Trophoblast cell (in vitro differentiated cells and primary cell): ENCODE measurements at regions not wholly inside any gene's neighbourhood (a gene's known extent, or its start where the extent isn't known, plus 50 kb on each side); places are given as distances from the start of the nearest gene placed in this dataset.

Source experiments
- DNase-seq, 2 donors: peaks; one replicate each; pipeline ENCODE4 v3.0.0-alpha.2; 2016
- H2AFZ ChIP-seq: 2 replicates; pipeline ENCODE4 v1.6.1; 2013; ENCODE audit warnings: low read length, moderate library complexity, mild to moderate bottlenecking; ENCODE audit not compliant: insufficient read depth, poor library complexity
- H2AK5ac ChIP-seq: 2 replicates; pipeline ENCODE4 v1.6.1; 2013; ENCODE audit warnings: mild to moderate bottlenecking, low read length
- H2BK120ac ChIP-seq: 2 replicates; pipeline ENCODE4 v1.6.1; 2013; ENCODE audit warnings: low read length, mild to moderate bottlenecking, moderate library complexity; ENCODE audit not compliant: insufficient read depth, poor library complexity
- H2BK12ac ChIP-seq: 2 replicates; pipeline ENCODE4 v1.6.1; 2013; ENCODE audit warnings: mild to moderate bottlenecking, low read length, moderate library complexity
- H2BK5ac ChIP-seq: 2 replicates; pipeline ENCODE4 v1.6.1; 2013; ENCODE audit warnings: low read length, low read depth, moderate library complexity, mild to moderate bottlenecking; ENCODE audit not compliant: poor library complexity
- H3K14ac ChIP-seq: 2 replicates; pipeline ENCODE4 v1.6.1; 2013; ENCODE audit warnings: mild to moderate bottlenecking, low read length
- H3K18ac ChIP-seq: 2 replicates; pipeline ENCODE4 v1.6.1; 2013; ENCODE audit warnings: mild to moderate bottlenecking, low read length
- H3K23ac ChIP-seq: 2 replicates; pipeline ENCODE4 v1.6.1; 2013; ENCODE audit warnings: low read length
- H3K27ac ChIP-seq: 2 replicates; pipeline ENCODE4 v1.5.1; 2013; ENCODE audit warnings: low read depth, mild to moderate bottlenecking, inconsistent platforms, low read length, moderate library complexity
- H3K27me3 ChIP-seq: 2 replicates; pipeline ENCODE4 v1.6.1; 2013; ENCODE audit warnings: inconsistent platforms, mild to moderate bottlenecking, low read length, moderate library complexity; ENCODE audit not compliant: insufficient read depth
- H3K36me3 ChIP-seq, 2 experiments: 1 replicate in 1 of 2; 2 replicates in 1 of 2; pipeline ENCODE4 v1.6.1; 2013; ENCODE audit warnings: low read length in 2 of 2, mild to moderate bottlenecking in 2 of 2, moderate library complexity in 1 of 2; ENCODE audit not compliant: insufficient read depth in 2 of 2, control insufficient read depth in 1 of 2
- H3K4ac ChIP-seq: 2 replicates; pipeline ENCODE4 v1.6.1; 2013; ENCODE audit warnings: low read depth, mild to moderate bottlenecking, low read length, moderate library complexity
- H3K4me1 ChIP-seq, 2 experiments: 1 replicate in 1 of 2; 2 replicates in 1 of 2; pipeline ENCODE4 v1.6.1; 2013; ENCODE audit warnings: low read length in 2 of 2, mild to moderate bottlenecking in 2 of 2, moderate library complexity in 1 of 2; ENCODE audit not compliant: insufficient read depth in 2 of 2, control insufficient read depth in 1 of 2
- H3K4me2 ChIP-seq: 2 replicates; pipeline ENCODE4 v1.6.1; 2013; ENCODE audit warnings: inconsistent platforms, mild to moderate bottlenecking, low read length, moderate library complexity
- H3K4me3 ChIP-seq: 2 replicates; pipeline ENCODE4 v1.5.1; 2013; ENCODE audit warnings: mild to moderate bottlenecking, low read depth, low read length, inconsistent platforms
- H3K79me1 ChIP-seq: one replicate; pipeline ENCODE4 v1.6.1; 2013; ENCODE audit warnings: low read length
- H3K79me2 ChIP-seq: 2 replicates; pipeline ENCODE4 v1.6.1; 2013; ENCODE audit warnings: low read length, mild to moderate bottlenecking; ENCODE audit not compliant: control insufficient read depth, insufficient read depth, poor library complexity
- H3K9ac ChIP-seq: 2 replicates; pipeline ENCODE4 v1.6.1; 2013; ENCODE audit warnings: mild to moderate bottlenecking, low read length
- H3K9me3 ChIP-seq: 2 replicates; pipeline ENCODE4 v1.6.1; 2013; ENCODE audit warnings: low read depth, mild to moderate bottlenecking, control low read depth, inconsistent platforms, low read length; ENCODE audit not compliant: insufficient read depth
- H4K12ac ChIP-seq: 2 replicates; pipeline ENCODE4 v1.6.1; 2013; ENCODE audit warnings: low read depth, mild to moderate bottlenecking, low read length, moderate library complexity
- H4K8ac ChIP-seq: 2 replicates; pipeline ENCODE4 v1.6.1; 2013; ENCODE audit warnings: low read depth, mild to moderate bottlenecking, low read length, moderate library complexity
- H4K91ac ChIP-seq: one replicate; pipeline ENCODE4 v1.6.1; 2013; ENCODE audit warnings: low read depth, mild to moderate bottlenecking, low read length, moderate library complexity
- WGBS: extraction: QIAGEN DNeasy Blood & Tissue Kit; methylation state at CpG from one replicate; pipeline ENCODE4 v1.1.7; 2013; ENCODE audit warnings: missing lambda C conversion rate; ENCODE audit not compliant: insufficient read length, insufficient coverage; ENCODE audit errors: extremely low coverage; 5-methylcytosine and 5-hydroxymethylcytosine counted together

- Histone ChIP-seq H3K27me3 (no peaks in the 10 kb centered on the region), H3K18ac (no peak overlapping the region), H2AFZ (no peak overlapping the region), H3K4me3 (no peak overlapping the region), H2BK5ac (no peak overlapping the region), H3K4ac (no peak overlapping the region), H3K79me2 (no peaks in the 10 kb centered on the region), H3K36me3 (no peaks in the 10 kb centered on the region), H3K14ac (no peak overlapping the region), H2BK12ac (no peak overlapping the region), H3K4me1 (no peaks in the 10 kb centered on the region), H3K23ac (no peak overlapping the region), H2BK120ac (no peak overlapping the region), H3K9me3 (peaks cover 7% of the 10 kb centered on the region), H2AK5ac (no peak overlapping the region), H4K12ac (no peak overlapping the region), H3K4me2 (no peak overlapping the region), H4K91ac (no peak overlapping the region), H3K27ac (no peak overlapping the region), H3K9ac (no peak overlapping the region), H3K79me1 (no peaks in the 10 kb centered on the region), H4K8ac (no peak overlapping the region)
- no peak for DNase-seq
- no CpG with 5 or more reads among the region's 6 CpGs for WGBS
Measured at GRCh38 chr1:30198795-30199403, 524.5 kb downstream of the MATN1 start.

DNA sequence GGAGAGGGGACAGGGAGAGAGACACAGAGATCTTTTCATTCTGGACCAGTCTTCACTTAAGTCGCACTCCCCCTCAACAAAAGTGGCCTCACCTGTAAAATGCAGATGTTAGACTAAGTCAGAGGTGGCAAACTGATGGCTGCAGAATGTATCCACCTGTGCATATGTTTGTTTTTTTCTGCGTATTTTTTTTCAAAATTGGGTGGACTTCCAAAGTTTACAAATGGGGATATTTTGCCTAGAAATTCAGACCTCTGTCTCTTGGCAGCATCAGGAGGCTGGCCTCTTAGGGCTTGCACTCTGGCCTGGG, 525.0 kb downstream of the MATN1 start:
- Histone ChIP-seq H3K9me3 (peaks cover 7% of the 10 kb centered on the region), H3K27ac (no peak overlapping the region), H3K79me1 (no peaks in the 10 kb centered on the region), H3K9ac (no peak overlapping the region), H2BK120ac (no peak overlapping the region), H3K18ac (no peak overlapping the region), H3K14ac (no peak overlapping the region), H3K4me1 (no peaks in the 10 kb centered on the region), H3K4me3 (no peak overlapping the region), H2BK5ac (no peak overlapping the region), H4K12ac (no peak overlapping the region), H2AFZ (no peak overlapping the region), H2AK5ac (no peak overlapping the region), H3K27me3 (no peaks in the 10 kb centered on the region), H4K91ac (no peak overlapping the region), H2BK12ac (no peak overlapping the region), H3K4me2 (no peak overlapping the region), H3K79me2 (no peaks in the 10 kb centered on the region), H3K4ac (no peak overlapping the region), H4K8ac (no peak overlapping the region), H3K36me3 (no peaks in the 10 kb centered on the region), H3K23ac (no peak overlapping the region)
- no peak for DNase-seq
- WGBS: no CpG with 5 or more reads among the region's 2 CpGs

DNA sequence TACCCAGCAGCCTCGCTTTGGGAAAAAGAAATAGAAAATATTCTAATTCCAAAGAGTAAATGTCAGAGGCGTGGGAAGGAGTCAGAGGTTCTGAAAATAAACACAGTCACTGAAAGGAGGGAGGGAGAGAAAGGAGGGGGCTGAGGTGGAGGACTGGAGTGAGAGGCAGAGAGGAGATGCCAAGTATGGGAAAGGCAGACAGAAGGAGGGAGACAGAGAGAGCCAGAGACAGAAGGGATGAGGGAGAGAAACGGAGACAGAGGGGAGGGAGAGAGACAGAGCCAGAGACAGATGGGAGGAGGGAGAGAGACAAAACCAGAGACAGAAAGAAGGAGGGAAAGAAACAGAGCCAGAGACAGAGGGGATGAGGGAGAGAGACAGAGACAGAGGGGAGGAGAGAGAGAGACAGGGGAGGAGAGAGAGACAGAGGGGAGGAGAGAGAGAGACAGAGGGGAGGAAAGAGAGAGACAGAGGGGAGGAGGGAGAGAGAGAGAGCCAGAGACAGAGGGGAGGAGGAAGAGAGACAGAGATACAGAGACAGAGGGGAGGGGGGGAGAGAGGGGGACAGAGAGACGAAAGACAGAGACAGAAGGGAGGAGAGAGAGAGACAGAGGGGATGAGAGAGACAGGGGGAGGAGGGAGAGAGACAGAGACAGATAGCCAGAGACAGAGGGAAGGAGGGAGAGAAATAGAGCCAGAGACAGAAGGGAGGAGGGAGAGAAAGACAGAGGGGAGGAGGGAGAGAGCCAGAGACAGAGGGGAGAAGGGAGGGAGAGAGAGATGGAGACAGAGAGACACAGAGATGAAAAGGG, 525.5 kb downstream of the MATN1 start:
- no peak overlapping the region for H3K9ac ChIP-seq
- H4K8ac ChIP-seq: no peak overlapping the region
- H3K36me3 ChIP-seq: no peaks in the 10 kb centered on the region
- no peak overlapping the region for H3K4ac ChIP-seq
- no CpG with 5 or more reads among the region's 4 CpGs for WGBS
- no peak overlapping the region for H4K12ac ChIP-seq
- H3K23ac ChIP-seq: no peak overlapping the region
- no peaks in the 10 kb centered on the region for H3K27me3 ChIP-seq
- no peak overlapping the region for H3K14ac ChIP-seq
- H3K4me2 ChIP-seq: no peak overlapping the region
- H3K79me2 ChIP-seq: no peaks in the 10 kb centered on the region
- no peak overlapping the region for H3K27ac ChIP-seq
- no peak overlapping the region for H4K91ac ChIP-seq
- no peak for DNase-seq
- H2AK5ac ChIP-seq: no peak overlapping the region
- H3K79me1 ChIP-seq: no peaks in the 10 kb centered on the region
- H3K9me3 ChIP-seq: peaks cover 7% of the 10 kb centered on the region
- no peak overlapping the region for H2BK5ac ChIP-seq
- H2BK12ac ChIP-seq: no peak overlapping the region
- H2BK120ac ChIP-seq: no peak overlapping the region
- no peak overlapping the region for H3K18ac ChIP-seq
- no peak overlapping the region for H3K4me3 ChIP-seq
- no peak overlapping the region for H2AFZ ChIP-seq
- H3K4me1 ChIP-seq: no peaks in the 10 kb centered on the region

GRCh38 chr1:30196872-30197638, 526.3 kb downstream of the MATN1 start:
- WGBS: no CpG with 5 or more reads among the region's 13 CpGs
- no peaks in the 10 kb centered on the region for H3K27me3 ChIP-seq

More at GRCh38 chr1:30196872-30197638, 526.3 kb downstream of the MATN1 start:
- Histone ChIP-seq H3K27ac (no peak overlapping the region), H2BK5ac (no peak overlapping the region), H3K36me3 (no peaks in the 10 kb centered on the region), H2BK120ac (no peak overlapping the region), H3K14ac (no peak overlapping the region), H3K23ac (no peak overlapping the region), H4K91ac (no peak overlapping the region), H2BK12ac (no peak overlapping the region), H3K9me3 (peaks cover 6% of the 10 kb centered on the region), H3K79me2 (no peaks in the 10 kb centered on the region), H3K4me2 (no peak overlapping the region), H2AK5ac (no peak overlapping the region), H3K4me3 (no peak overlapping the region), H3K4me1 (no peaks in the 10 kb centered on the region), H3K4ac (no peak overlapping the region), H3K9ac (no peak overlapping the region), H2AFZ (no peak overlapping the region), H3K18ac (no peak overlapping the region), H4K8ac (no peak overlapping the region), H3K79me1 (no peaks in the 10 kb centered on the region), H4K12ac (no peak overlapping the region)
- no peak for DNase-seq
